H1 (cell line): ENCODE measurements at regions not wholly inside any gene's neighbourhood (a gene's known extent, or its start where the extent isn't known, plus 50 kb on each side); places are given as distances from the start of the nearest gene placed in this dataset.

Experiments
- CTCF ChIA-PET: fragments of 300-600 bp; sonication (Branson Sonifier 250); formaldehyde crosslinking; loops from one replicate; lab custom pipeline; 2021; ENCODE audit not compliant: partially characterized antibody; lab: Charles Lee
- POLR2A ChIA-PET: fragments of 300-600 bp; sonication (Branson Sonifier 250); formaldehyde crosslinking; loops from one replicate; lab custom pipeline; 2021; ENCODE audit warnings: inconsistent platforms; ENCODE audit not compliant: partially characterized antibody; lab: Charles Lee
- DNase-seq, 2 experiments: peaks; one replicate each; pipeline versions ENCODE4 v3.0.0 to v3.0.0-alpha.2; 2010 to 2022; ENCODE audit warnings: low spot score in 2 of 2, low read depth in 1 of 2, mixed read lengths in 1 of 2
- FAIRE-seq: peaks from 2 replicates; lab custom pipeline; 2011; peaks lifted over from hg19 to GRCh38; lab: Jason Lieb, UNC
- H2AFZ ChIP-seq: 2 replicates; pipeline ENCODE4 v1.8.1; 2012; ENCODE audit warnings: low read length, inconsistent platforms
- H2AK5ac ChIP-seq: 2 replicates; pipeline ENCODE4 v1.6.1; 2013; ENCODE audit warnings: low read depth, low read length
- H2BK120ac ChIP-seq: replicated peaks from 2 replicates; pipeline ENCODE3; 2013; ENCODE audit warnings: low read depth, low read length, inconsistent platforms
- H2BK12ac ChIP-seq: 2 replicates; pipeline ENCODE4 v1.6.1; 2013; ENCODE audit warnings: low read depth, low read length
- H2BK15ac ChIP-seq: 2 replicates; pipeline ENCODE4 v1.6.1; 2013; ENCODE audit warnings: low read length
- H2BK20ac ChIP-seq: 2 replicates; pipeline ENCODE4 v1.6.1; 2013; ENCODE audit warnings: low read length
- H2BK5ac ChIP-seq: 2 replicates; pipeline ENCODE4 v1.6.1; 2013; ENCODE audit warnings: low read depth, low read length
- H3K14ac ChIP-seq: 2 replicates; pipeline ENCODE4 v1.6.1; 2013; ENCODE audit warnings: inconsistent platforms; ENCODE audit not compliant: insufficient read length
- H3K18ac ChIP-seq: 2 replicates; pipeline ENCODE4 v1.6.1; 2013; ENCODE audit warnings: low read length; ENCODE audit errors: extremely low read depth
- H3K23ac ChIP-seq: 2 replicates; pipeline ENCODE4 v1.6.1; 2013; ENCODE audit warnings: inconsistent platforms; ENCODE audit not compliant: insufficient read length
- H3K23me2 ChIP-seq: 2 replicates; pipeline ENCODE4 v1.6.1; 2013; ENCODE audit warnings: low read depth, low read length
- H3K27ac ChIP-seq: 2 replicates; pipeline ENCODE4 v1.6.1; 2011; ENCODE audit warnings: low read depth, low read length, inconsistent platforms
- H3K27me3 ChIP-seq, 4 experiments: replicated peaks in 1 of 4; 1 replicate in 1 of 4; 2 replicates in 3 of 4; pipeline versions ENCODE4 v1.6.1 to v1.8.1; 2011 to 2013; ENCODE audit warnings: low read length in 3 of 4, mild to moderate bottlenecking in 3 of 4, inconsistent platforms in 2 of 4, mixed read lengths in 2 of 4, moderate library complexity in 1 of 4; ENCODE audit not compliant: control insufficient read depth in 3 of 4, insufficient read depth in 3 of 4; ENCODE audit errors: extremely low read depth in 1 of 4
- H3K36me3 ChIP-seq, 4 experiments: 2 replicates each; pipeline versions ENCODE4 v1.6.1 to v1.8.1; 2011 to 2013; ENCODE audit warnings: mild to moderate bottlenecking in 4 of 4, low read length in 3 of 4, moderate library complexity in 2 of 4, control low read depth in 1 of 4, inconsistent platforms in 1 of 4; ENCODE audit not compliant: insufficient read depth in 4 of 4, control insufficient read depth in 2 of 4
- H3K4ac ChIP-seq: replicated peaks from 2 replicates; pipeline ENCODE3; 2013; ENCODE audit warnings: low read length, low read depth, mixed read lengths, inconsistent platforms; ENCODE audit not compliant: insufficient read length
- H3K4me1 ChIP-seq, 4 experiments: replicated peaks in 1 of 4; 1 replicate in 1 of 4; 2 replicates in 3 of 4; pipeline versions ENCODE4 v1.6.1 to v1.8.1; 2011 to 2013; ENCODE audit warnings: low read length in 3 of 4, inconsistent platforms in 2 of 4, mixed read lengths in 1 of 4; ENCODE audit not compliant: insufficient read depth in 4 of 4, control insufficient read depth in 3 of 4
- H3K4me2 ChIP-seq, 2 experiments: 2 replicates each; pipeline versions ENCODE4 v1.6.1 to v1.8.1; 2011 to 2013; ENCODE audit warnings: low read depth in 2 of 2, low read length in 2 of 2, control low read depth in 1 of 2, inconsistent platforms in 1 of 2, mild to moderate bottlenecking in 1 of 2; ENCODE audit not compliant: insufficient read depth in 1 of 2
- H3K4me3 ChIP-seq, 4 experiments: fragments of 200-600, 300-600 bp in 1 of 4; sonication (generic), shearing (Covaris generic), sonication (Bioruptor Twin) in 1 of 4; 2 replicates each; pipeline versions ENCODE4 v1.5.1 to v1.8.1; 2011 to 2016; ENCODE audit warnings: low read length in 4 of 4, low read depth in 3 of 4, control low read depth in 2 of 4, inconsistent platforms in 2 of 4, mild to moderate bottlenecking in 2 of 4, mixed read lengths in 1 of 4, moderate library complexity in 1 of 4; ENCODE audit not compliant: insufficient read depth in 2 of 4; ENCODE audit errors: extremely low read depth in 1 of 4
- H3K56ac ChIP-seq: replicated peaks from 2 replicates; pipeline ENCODE3; 2013; ENCODE audit warnings: low read depth, mild to moderate bottlenecking, mixed read lengths, low read length, inconsistent platforms; ENCODE audit not compliant: insufficient read length
- H3K79me1 ChIP-seq: 2 replicates; pipeline ENCODE4 v1.6.1; 2013; ENCODE audit warnings: low read depth, low read length, control low read depth
- H3K79me2 ChIP-seq, 2 experiments: 2 replicates each; pipeline versions ENCODE4 v1.6.1 to v1.8.1; 2012 to 2013; ENCODE audit warnings: low read length in 2 of 2, mild to moderate bottlenecking in 2 of 2, inconsistent platforms in 1 of 2; ENCODE audit not compliant: insufficient read depth in 2 of 2, control insufficient read depth in 1 of 2
- H3K9ac ChIP-seq, 4 experiments: replicated peaks in 1 of 4; 1 replicate in 1 of 4; 2 replicates in 3 of 4; pipeline versions ENCODE4 v1.6.1 to v1.8.1; 2011 to 2013; ENCODE audit warnings: low read depth in 3 of 4, low read length in 3 of 4, control low read depth in 2 of 4, mild to moderate bottlenecking in 2 of 4, moderate library complexity in 2 of 4, inconsistent platforms in 1 of 4; ENCODE audit errors: extremely low read depth in 1 of 4
- H3K9me3 ChIP-seq, 2 experiments: 2 replicates each; pipeline versions ENCODE4 v1.6.1 to v1.8.1; 2012 to 2013; ENCODE audit warnings: mild to moderate bottlenecking in 2 of 2, moderate library complexity in 2 of 2, control low read depth in 1 of 2, inconsistent platforms in 1 of 2, low read depth in 1 of 2, low read length in 1 of 2, mixed read lengths in 1 of 2; ENCODE audit not compliant: insufficient read depth in 2 of 2
- H4K20me1 ChIP-seq, 2 experiments: replicated peaks in 1 of 2; 2 replicates each; pipeline versions ENCODE3 to v1.8.1; 2011 to 2013; ENCODE audit warnings: inconsistent platforms in 2 of 2, low read length in 2 of 2, mild to moderate bottlenecking in 1 of 2; ENCODE audit not compliant: insufficient read depth in 2 of 2, control insufficient read depth in 1 of 2
- H4K5ac ChIP-seq: 2 replicates; pipeline ENCODE4 v1.6.1; 2013; ENCODE audit warnings: low read length, low read depth, mixed read lengths, inconsistent platforms; ENCODE audit not compliant: insufficient read length
- H4K8ac ChIP-seq: 2 replicates; pipeline ENCODE4 v1.8.0; 2013; ENCODE audit warnings: mild to moderate bottlenecking, moderate library complexity, low read length, inconsistent platforms; ENCODE audit not compliant: insufficient read depth; ENCODE audit errors: extremely low read depth
- H4K91ac ChIP-seq: replicated peaks from 2 replicates; pipeline ENCODE3; 2013; ENCODE audit warnings: low read length, mixed read lengths, inconsistent platforms; ENCODE audit not compliant: insufficient read length
- ATF2 ChIP-seq: IDR thresholded peaks from 2 replicates; pipeline ENCODE4 v1.6.1; 2012; ENCODE audit warnings: low read length, inconsistent platforms
- BRCA1 ChIP-seq: IDR thresholded peaks from 2 replicates; pipeline ENCODE4 v1.6.1; 2012; ENCODE audit warnings: low read depth, low read length, improper control_type of control experiment
- CEBPB ChIP-seq: IDR thresholded peaks from 2 replicates; pipeline ENCODE4 v1.6.1; 2012; ENCODE audit warnings: low read depth, low read length
- FOSL1 ChIP-seq: IDR thresholded peaks from 2 replicates; pipeline ENCODE4 v1.6.1; 2011; ENCODE audit warnings: mild to moderate bottlenecking, low read depth, low read length, moderate library complexity; ENCODE audit not compliant: insufficient read depth
- GTF2F1 ChIP-seq: IDR thresholded peaks from 2 replicates; pipeline ENCODE4 v1.6.1; 2012; ENCODE audit warnings: low read depth, low read length, improper control_type of control experiment, borderline replicate concordance
- JUND ChIP-seq: IDR thresholded peaks from 2 replicates; pipeline ENCODE4 v1.6.1; 2011; ENCODE audit warnings: mild to moderate bottlenecking, improper control_type of control experiment, low read length
- KDM1A ChIP-seq: fragments of 200-600, 300-600 bp; sonication (generic); IDR thresholded peaks from 2 replicates; pipeline ENCODE4 v1.7.1; 2016; ENCODE audit warnings: mild to moderate bottlenecking, low read length, borderline replicate concordance
- NRF1 ChIP-seq: IDR thresholded peaks from 2 replicates; pipeline ENCODE4 v1.6.1; 2011; ENCODE audit warnings: mild to moderate bottlenecking, low read depth, low read length, improper control_type of control experiment
- PHF8 ChIP-seq: fragments of 200-600 bp; sonication (generic); conservative IDR thresholded peaks from 2 replicates; pipeline ENCODE4 v1.7.1; 2012; ENCODE audit warnings: low read depth, mild to moderate bottlenecking, inconsistent platforms, low read length, moderate library complexity
- RNF2 ChIP-seq: fragments of 200-900, 300-1000 bp; sonication (generic); IDR thresholded peaks from 2 replicates; pipeline ENCODE4 v1.7.1; 2016; ENCODE audit warnings: borderline replicate concordance, low read depth, mild to moderate bottlenecking, antibody characterized with exemption, low read length; ENCODE audit not compliant: poor library complexity, severe bottlenecking; ENCODE audit errors: missing control alignments
- SIX5 ChIP-seq: IDR thresholded peaks from 2 replicates; pipeline ENCODE4 v1.6.1; 2011; ENCODE audit warnings: mild to moderate bottlenecking, low read depth, low read length
- TAF7 ChIP-seq: optimal IDR thresholded peaks from 2 replicates; pipeline ENCODE3; 2011; ENCODE audit warnings: low read depth, mild to moderate bottlenecking, inconsistent platforms, low read length, moderate library complexity, borderline replicate concordance
- WGBS, 2 experiments: shearing (Covaris generic) in 1 of 2; methylation state at CpG; one replicate each; pipeline versions ENCODE4 v1.1.6 to v1.1.7; 2013 to 2015; ENCODE audit warnings: low lambda C conversion rate in 2 of 2, mixed read lengths in 2 of 2, inconsistent platforms in 1 of 2, low coverage in 1 of 2, missing lambda C conversion rate in 1 of 2; ENCODE audit not compliant: insufficient replicate concordance in 2 of 2, insufficient coverage in 1 of 2, insufficient read length in 1 of 2; ENCODE audit errors: extremely low coverage in 1 of 2, missing lambda C conversion rate in 1 of 2; 5-methylcytosine and 5-hydroxymethylcytosine counted together

- H3K18ac ChIP-seq, result no peak overlapping the region
- H3K79me1 ChIP-seq, result no peaks in the 10 kb centered on the region
- no peak overlapping the region for H4K91ac ChIP-seq
- H3K27me3 ChIP-seq, result no peaks in the 10 kb centered on the region
- no peak overlapping the region for H4K5ac ChIP-seq
- H4K8ac ChIP-seq, result no peak overlapping the region
- H3K14ac ChIP-seq, result no peak overlapping the region
- H3K4me1 ChIP-seq, result no peaks in the 10 kb centered on the region
- no peak overlapping the region for H3K23ac ChIP-seq
- no peak overlapping the region for H2AK5ac ChIP-seq
- H2BK15ac ChIP-seq, result no peak overlapping the region
- no peak overlapping the region for H3K27ac ChIP-seq
- DNase-seq, result no peak
- H3K9ac ChIP-seq, result no peak overlapping the region
- H3K9me3 ChIP-seq, result no peaks in the 10 kb centered on the region
- ChIA-PET CTCF (interaction anchor here (0.5 kb wide), 1 partner anchor 104 kb away, joined by 3 read pairs; no protein-coding TSS in a partner anchor), POLR2A (no interaction called here)
- no peak overlapping the region for H3K4me2 ChIP-seq
- no peaks in the 10 kb centered on the region for H4K20me1 ChIP-seq
- no peaks in the 10 kb centered on the region; the same call in 1 of the 2 replicates for H3K23me2 ChIP-seq
- no peak overlapping the region for H3K56ac ChIP-seq
- no peak overlapping the region for H3K4me3 ChIP-seq
- no peaks in the 10 kb centered on the region for H3K36me3 ChIP-seq
- no peak overlapping the region for H2BK20ac ChIP-seq
- H3K4ac ChIP-seq, result no peak overlapping the region
- H2BK12ac ChIP-seq, result no peak overlapping the region
- H2BK120ac ChIP-seq, result no peak overlapping the region
- FAIRE-seq, result no peak
- WGBS, 2 experiments, result 57% methylated on average over 3 of the region's 3 CpGs; no CpG with 5 or more reads in 1 of the 2 experiments
- no peak overlapping the region for H2BK5ac ChIP-seq
- no peak overlapping the region for H2AFZ ChIP-seq
- no peaks in the 10 kb centered on the region; a peak in 1 of 4 replicates for H3K79me2 ChIP-seq
- TF ChIP-seq TAF7 (no peak), PHF8 (no peak), KDM1A (no peak), NRF1 (no peak), BRCA1 (no peak), JUND (no peak), RNF2 (no peak), FOSL1 (no peak), ATF2 (no peak), SIX5 (no peak), GTF2F1 (no peak), CEBPB (no peak)
These were observed 281.7 kb upstream of the PRDM1 start for GRCh38 chr6:105804424-105804823.
